IMR-90 (cell line): ENCODE measurements at regions not wholly inside any gene's neighbourhood (a gene's known extent, or its start where the extent isn't known, plus 50 kb on each side); places are given as distances from the start of the nearest gene placed in this dataset.
A peak's percentile ranks its signal among the peaks of the same experiment; 100 is the strongest.

Experiments
- ATAC-seq: fragments of 200-7000 bp; cut with Tn5 transposase; 2 replicates; pipeline ENCODE4 v1.9.1; 2020; ENCODE audit warnings: low read depth, mild to moderate bottlenecking, moderate library complexity
- BruUV-seq: library from RNA; stranded (reverse); fragments of 400-500 nt; replicated peaks from 2 replicates; lab custom pipeline; 2021; lab: Mats Ljungman, UMichigan
- CTCF ChIA-PET: fragments of 300-600 bp; formaldehyde crosslinking; extraction: SDS; loops from one replicate; lab custom pipeline; 2021; ENCODE audit warnings: antibody characterized with exemption; lab: Yijun Ruan, JAX
- POLR2A ChIA-PET: fragments of 300-600 bp; sonication (Branson Sonifier 250); formaldehyde crosslinking; loops from one replicate; lab custom pipeline; 2022; ENCODE audit warnings: antibody characterized with exemption; ENCODE audit not compliant: unreplicated experiment; lab: Charles Lee
- DNase-seq: peaks from one replicate; pipeline ENCODE4 v3.0.0; 2013
- H2AFZ ChIP-seq: replicated peaks from 2 replicates; pipeline ENCODE3; 2013; ENCODE audit warnings: low read length, mild to moderate bottlenecking; ENCODE audit not compliant: poor library complexity
- H2AK5ac ChIP-seq: 2 replicates; pipeline ENCODE4 v1.6.1; 2013; ENCODE audit warnings: low read depth, low read length, inconsistent platforms
- H2AK9ac ChIP-seq: replicated peaks from 2 replicates; pipeline ENCODE3; 2013; ENCODE audit warnings: mild to moderate bottlenecking, low read depth, low read length, moderate library complexity; ENCODE audit not compliant: poor library complexity
- H2BK120ac ChIP-seq: 2 replicates; pipeline ENCODE4 v1.6.1; 2013; ENCODE audit warnings: low read depth, low read length, inconsistent platforms
- H2BK15ac ChIP-seq: 3 replicates; pipeline ENCODE4 v1.6.1; 2013; ENCODE audit warnings: low read depth, low read length, inconsistent platforms
- H2BK20ac ChIP-seq: 2 replicates; pipeline ENCODE4 v1.6.1; 2013; ENCODE audit warnings: low read depth, mild to moderate bottlenecking, inconsistent platforms, low read length, moderate library complexity
- H2BK5ac ChIP-seq: 2 replicates; pipeline ENCODE4 v1.6.1; 2013; ENCODE audit warnings: mild to moderate bottlenecking, low read depth, low read length, inconsistent platforms; ENCODE audit not compliant: poor library complexity, severe bottlenecking
- H3K14ac ChIP-seq: replicated peaks from 2 replicates; pipeline ENCODE4 v1.6.1; 2013; ENCODE audit warnings: low read depth, low read length, inconsistent platforms
- H3K18ac ChIP-seq: 2 replicates; pipeline ENCODE4 v1.6.1; 2013; ENCODE audit warnings: low read depth, low read length, control low read depth
- H3K23ac ChIP-seq: 2 replicates; pipeline ENCODE4 v1.6.1; 2013; ENCODE audit warnings: low read depth, low read length, inconsistent platforms
- H3K27ac ChIP-seq: 2 replicates; pipeline ENCODE4 v1.5.1; 2013; ENCODE audit warnings: mild to moderate bottlenecking, control low read depth, low read length; ENCODE audit not compliant: insufficient read depth
- H3K27me3 ChIP-seq: 2 replicates; pipeline ENCODE4 v1.6.1; 2013; ENCODE audit warnings: low read length; ENCODE audit not compliant: control insufficient read depth, insufficient read depth
- H3K36me3 ChIP-seq: 2 replicates; pipeline ENCODE4 v1.6.1; 2013; ENCODE audit warnings: low read length, mixed read lengths; ENCODE audit not compliant: control insufficient read depth, insufficient read depth
- H3K4ac ChIP-seq: 2 replicates; pipeline ENCODE4 v1.6.1; 2013; ENCODE audit warnings: low read depth, low read length, inconsistent platforms
- H3K4me1 ChIP-seq: 2 replicates; pipeline ENCODE4 v1.6.1; 2013; ENCODE audit warnings: low read length, mixed read lengths; ENCODE audit not compliant: control insufficient read depth, insufficient read depth
- H3K4me2 ChIP-seq: 2 replicates; pipeline ENCODE4 v1.6.1; 2013; ENCODE audit warnings: low read depth, mild to moderate bottlenecking, control low read depth, low read length, moderate library complexity
- H3K4me3 ChIP-seq: 2 replicates; pipeline ENCODE4 v1.5.1; 2013; ENCODE audit warnings: low read depth, mild to moderate bottlenecking, control low read depth, low read length, moderate library complexity; ENCODE audit not compliant: insufficient read depth
- H3K56ac ChIP-seq: 2 replicates; pipeline ENCODE4 v1.6.1; 2013; ENCODE audit warnings: low read length, inconsistent platforms; ENCODE audit not compliant: insufficient read depth; ENCODE audit errors: extremely low read depth
- H3K79me1 ChIP-seq, 2 experiments: 2 replicates each; pipeline ENCODE4 v1.6.1; 2013; ENCODE audit warnings: low read length in 2 of 2, inconsistent platforms in 1 of 2, low read depth in 1 of 2
- H3K9ac ChIP-seq: 2 replicates; pipeline ENCODE4 v1.6.1; 2013; ENCODE audit warnings: low read depth, low read length, control low read depth
- H3K9me1 ChIP-seq: 2 replicates; pipeline ENCODE4 v1.6.1; 2013; ENCODE audit warnings: low read length, inconsistent platforms; ENCODE audit not compliant: insufficient read depth
- H3K9me3 ChIP-seq: 2 replicates; pipeline ENCODE4 v1.6.1; 2013; ENCODE audit warnings: low read length; ENCODE audit not compliant: control insufficient read depth, insufficient read depth
- H4K20me1 ChIP-seq: 2 replicates; pipeline ENCODE4 v1.6.1; 2013; ENCODE audit warnings: low read length, inconsistent platforms; ENCODE audit not compliant: insufficient read depth
- H4K5ac ChIP-seq: 2 replicates; pipeline ENCODE4 v1.6.1; 2013; ENCODE audit warnings: mild to moderate bottlenecking, low read depth, low read length, control low read depth
- H4K8ac ChIP-seq, 2 experiments: 2 replicates each; pipeline ENCODE4 v1.6.1; 2013; ENCODE audit warnings: low read depth in 2 of 2, low read length in 2 of 2, control low read depth in 1 of 2, inconsistent platforms in 1 of 2
- H4K91ac ChIP-seq: 2 replicates; pipeline ENCODE4 v1.6.1; 2013; ENCODE audit warnings: low read depth, low read length, inconsistent platforms; ENCODE audit not compliant: insufficient read depth
- BHLHE40 ChIP-seq: fragments of 150-350 bp; IDR thresholded peaks from 2 replicates; pipeline ENCODE4 v1.6.1; 2016; ENCODE audit warnings: mild to moderate bottlenecking, low read depth, low read length
- CEBPB ChIP-seq: IDR thresholded peaks from 2 replicates; pipeline ENCODE4 v1.6.1; 2012; ENCODE audit warnings: low read depth, low read length, improper control_type of control experiment
- CHD1 ChIP-seq: IDR thresholded peaks from 2 replicates; pipeline ENCODE4 v1.6.1; 2012; ENCODE audit warnings: low read depth, low read length, improper control_type of control experiment
- FOS ChIP-seq: fragments of 150-350 bp; IDR thresholded peaks from 2 replicates; pipeline ENCODE4 v1.6.1; 2016; ENCODE audit warnings: low read depth, low read length
- MAFK ChIP-seq: IDR thresholded peaks from 2 replicates; pipeline ENCODE4 v1.6.1; 2012; ENCODE audit warnings: low read depth, low read length, improper control_type of control experiment
- MAZ ChIP-seq: IDR thresholded peaks from 2 replicates; pipeline ENCODE4 v1.6.1; 2012; ENCODE audit warnings: low read depth, mild to moderate bottlenecking, low read length, improper control_type of control experiment, moderate library complexity, borderline replicate concordance
- MXI1 ChIP-seq: IDR thresholded peaks from 2 replicates; pipeline ENCODE4 v1.6.1; 2012; ENCODE audit warnings: low read depth, mild to moderate bottlenecking, low read length, moderate library complexity, borderline replicate concordance
- NFE2L2 ChIP-seq: fragments of 150-350 bp; IDR thresholded peaks from 2 replicates; pipeline ENCODE4 v1.6.1; 2016; ENCODE audit warnings: low read depth, mild to moderate bottlenecking, low read length
- POLR2A ChIP-seq: IDR thresholded peaks from 2 replicates; pipeline ENCODE4 v1.6.1; 2012; ENCODE audit warnings: mild to moderate bottlenecking, low read depth, low read length
- RAD21 ChIP-seq: IDR thresholded peaks from 2 replicates; pipeline ENCODE4 v1.6.1; 2012; ENCODE audit warnings: low read length, improper control_type of control experiment
- RCOR1 ChIP-seq: IDR thresholded peaks from 2 replicates; pipeline ENCODE4 v1.6.1; 2012; ENCODE audit warnings: mild to moderate bottlenecking, low read length, improper control_type of control experiment; ENCODE audit not compliant: insufficient replicate concordance
- RFX5 ChIP-seq: IDR thresholded peaks from 2 replicates; pipeline ENCODE4 v1.8.0; 2012; ENCODE audit warnings: low read depth, mild to moderate bottlenecking, low read length, moderate library complexity
- SMC3 ChIP-seq: fragments of 150-350 bp; IDR thresholded peaks from 2 replicates; pipeline ENCODE4 v1.6.1; 2016; ENCODE audit warnings: low read depth, mild to moderate bottlenecking, antibody characterized with exemption, low read length, moderate library complexity
- WGBS, 2 experiments: methylation state at CpG; one replicate each; pipeline versions ENCODE4 v1.1.5 to v1.1.7; 2013; ENCODE audit warnings: missing lambda C conversion rate in 2 of 2; ENCODE audit not compliant: insufficient read length in 1 of 2; ENCODE audit errors: extremely low coverage in 2 of 2; 5-methylcytosine and 5-hydroxymethylcytosine counted together
- dilution Hi-C: fragments of 300-500 bp; cut with HindIII; formaldehyde crosslinking; loops from one replicate; pipeline ENCODE4 v1.14.3; 2018; ENCODE audit warnings: low sequenced_read_pairs; ENCODE audit not compliant: unreplicated experiment
- in situ Hi-C: fragments of 300-500 bp; cut with MboI; formaldehyde crosslinking; loops from 3 replicates; pipeline ENCODE4 v1.14.3; 2019; ENCODE audit warnings: low sequenced_read_pairs, inconsistent platforms, mixed read lengths
- intact Hi-C: fragments of 100-400 bp; cut with micrococcal nuclease; formaldehyde crosslinking; loops from 2 replicates; pipeline ENCODE4 v1.10.0; 2022
- TF ChIP-seq, protein P1 (sequence below): conservative IDR thresholded peaks from 2 replicates; pipeline ENCODE4 v1.5.1; 2012; ENCODE audit warnings: mild to moderate bottlenecking, low read depth, low read length, improper control_type of control experiment
- TF ChIP-seq, protein P2 (sequence below): fragments of 150-350 bp; IDR thresholded peaks from 2 replicates; pipeline ENCODE4 v1.6.1; 2016; ENCODE audit warnings: low read depth, mild to moderate bottlenecking, low read length, moderate library complexity, borderline replicate concordance
- TF ChIP-seq, protein P3 (sequence below): fragments of 150-350 bp; IDR thresholded peaks from 2 replicates; pipeline ENCODE4 v1.6.1; 2017; ENCODE audit warnings: mild to moderate bottlenecking, antibody characterized with exemption, low read length, low read depth

DNA sequence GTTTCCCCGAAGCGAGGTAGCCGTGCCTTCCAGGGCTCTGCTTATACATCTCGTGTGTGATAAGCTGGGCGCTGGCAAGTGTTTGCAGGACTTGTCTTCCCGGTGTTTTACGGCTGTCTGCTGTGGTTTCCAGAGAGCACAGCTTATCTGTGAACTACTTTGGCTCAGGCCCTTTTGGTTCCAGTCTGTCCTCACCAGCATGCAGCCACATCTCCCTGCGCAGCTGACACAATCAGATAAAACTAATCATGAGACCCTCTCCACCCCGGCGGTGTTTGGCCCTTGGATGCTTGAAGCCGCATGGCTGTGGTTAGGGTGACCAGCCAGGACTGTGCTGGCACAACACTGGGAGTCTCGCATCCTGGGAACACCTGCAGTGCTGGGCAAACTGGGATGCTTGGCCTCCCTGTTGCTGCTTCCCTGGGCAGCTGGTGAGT, 241.8 kb upstream of the FOXQ1 start:
- Histone ChIP-seq H3K56ac (no peak overlapping the region), H3K14ac (no peak overlapping the region), H4K91ac (peak overlapping the region; percentile 65; the same call in 1 of the 2 replicates), H3K9me3 (no peaks in the 10 kb centered on the region), H3K27me3 (peaks cover 2% of the 10 kb centered on the region; the same call in 1 of the 2 replicates), H3K27ac (no peak overlapping the region; the same call in 1 of the 2 replicates), H3K36me3 (no peaks in the 10 kb centered on the region), H3K4ac (peak overlapping the region; percentile 52), H3K4me2 (peak overlapping the region; percentile 37; the same call in 1 of the 2 replicates), H3K9ac (no peak overlapping the region), H2BK20ac (peak overlapping the region; percentile 52; the same call in 1 of the 2 replicates), H2BK5ac (no peak overlapping the region), H2AFZ (peak overlapping the region; percentile 19), H2AK5ac (peak overlapping the region; percentile 50; the same call in 1 of the 2 replicates), H4K5ac (no peak overlapping the region; the same call in 1 of the 2 replicates), H3K79me1 (no peaks in the 10 kb centered on the region), H2BK120ac (peak overlapping the region; percentile 60), H3K4me3 (no peak overlapping the region), H3K18ac (peak overlapping the region; percentile 10; the same call in 1 of the 2 replicates), H3K23ac (no peak overlapping the region), H2AK9ac (no peak overlapping the region), H3K4me1 (peaks cover 19% of the 10 kb centered on the region), H4K8ac (no peak overlapping the region; a peak in 1 of 4 replicates), H2BK15ac (peak overlapping the region; percentile 25; the same call in 1 of the 3 replicates), H3K9me1 (peaks cover 5% of the 10 kb centered on the region), H4K20me1 (no peaks in the 10 kb centered on the region)
- DNase-seq (peak; percentile 36), ATAC-seq (peak; percentile 69)
- in situ Hi-C loops (no loop called here), dilution Hi-C loops (no loop called here), intact Hi-C loops (no loop called here)
- BruUV-seq: no TSS peak
- 43% methylated on average over 11 of the region's 12 CpGs; no CpG with 5 or more reads in 1 of the 2 experiments for WGBS, 2 experiments
- ChIA-PET CTCF (interaction anchor here (1.2 kb wide), 1 partner anchor 158 kb away, joined by 4 read pairs; no protein-coding TSS in a partner anchor), POLR2A (no interaction called here)
- TF ChIP-seq MAFK (no peak), SMC3 (no peak), MXI1 (no peak), CEBPB (no peak), POLR2A (no peak), BHLHE40 (no peak; the same call in 1 of the 2 replicates), NFE2L2 (no peak), FOS (no peak), RFX5 (no peak), MAZ (no peak), CHD1 (no peak), RAD21 (no peak), RCOR1 (no peak)
- TF ChIP-seq, protein P1, sequence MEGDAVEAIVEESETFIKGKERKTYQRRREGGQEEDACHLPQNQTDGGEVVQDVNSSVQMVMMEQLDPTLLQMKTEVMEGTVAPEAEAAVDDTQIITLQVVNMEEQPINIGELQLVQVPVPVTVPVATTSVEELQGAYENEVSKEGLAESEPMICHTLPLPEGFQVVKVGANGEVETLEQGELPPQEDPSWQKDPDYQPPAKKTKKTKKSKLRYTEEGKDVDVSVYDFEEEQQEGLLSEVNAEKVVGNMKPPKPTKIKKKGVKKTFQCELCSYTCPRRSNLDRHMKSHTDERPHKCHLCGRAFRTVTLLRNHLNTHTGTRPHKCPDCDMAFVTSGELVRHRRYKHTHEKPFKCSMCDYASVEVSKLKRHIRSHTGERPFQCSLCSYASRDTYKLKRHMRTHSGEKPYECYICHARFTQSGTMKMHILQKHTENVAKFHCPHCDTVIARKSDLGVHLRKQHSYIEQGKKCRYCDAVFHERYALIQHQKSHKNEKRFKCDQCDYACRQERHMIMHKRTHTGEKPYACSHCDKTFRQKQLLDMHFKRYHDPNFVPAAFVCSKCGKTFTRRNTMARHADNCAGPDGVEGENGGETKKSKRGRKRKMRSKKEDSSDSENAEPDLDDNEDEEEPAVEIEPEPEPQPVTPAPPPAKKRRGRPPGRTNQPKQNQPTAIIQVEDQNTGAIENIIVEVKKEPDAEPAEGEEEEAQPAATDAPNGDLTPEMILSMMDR: no peak
- TF ChIP-seq, protein P2, sequence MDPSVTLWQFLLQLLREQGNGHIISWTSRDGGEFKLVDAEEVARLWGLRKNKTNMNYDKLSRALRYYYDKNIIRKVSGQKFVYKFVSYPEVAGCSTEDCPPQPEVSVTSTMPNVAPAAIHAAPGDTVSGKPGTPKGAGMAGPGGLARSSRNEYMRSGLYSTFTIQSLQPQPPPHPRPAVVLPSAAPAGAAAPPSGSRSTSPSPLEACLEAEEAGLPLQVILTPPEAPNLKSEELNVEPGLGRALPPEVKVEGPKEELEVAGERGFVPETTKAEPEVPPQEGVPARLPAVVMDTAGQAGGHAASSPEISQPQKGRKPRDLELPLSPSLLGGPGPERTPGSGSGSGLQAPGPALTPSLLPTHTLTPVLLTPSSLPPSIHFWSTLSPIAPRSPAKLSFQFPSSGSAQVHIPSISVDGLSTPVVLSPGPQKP: no peak
- TF ChIP-seq, protein P3, sequence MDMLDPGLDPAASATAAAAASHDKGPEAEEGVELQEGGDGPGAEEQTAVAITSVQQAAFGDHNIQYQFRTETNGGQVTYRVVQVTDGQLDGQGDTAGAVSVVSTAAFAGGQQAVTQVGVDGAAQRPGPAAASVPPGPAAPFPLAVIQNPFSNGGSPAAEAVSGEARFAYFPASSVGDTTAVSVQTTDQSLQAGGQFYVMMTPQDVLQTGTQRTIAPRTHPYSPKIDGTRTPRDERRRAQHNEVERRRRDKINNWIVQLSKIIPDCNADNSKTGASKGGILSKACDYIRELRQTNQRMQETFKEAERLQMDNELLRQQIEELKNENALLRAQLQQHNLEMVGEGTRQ: no peak
